ENCODE measurements at regions not wholly inside any gene's neighbourhood (a gene's known extent, or its start where the extent isn't known, plus 50 kb on each side); places are given as distances from the start of the nearest gene placed in this dataset.

GRCh38 chr9:89841456-89841855 is 236.6 kb downstream of the GADD45G start:
- no peak overlapping the region for H3K27ac ChIP-seq (ENCODE audit: low read length)
- no peak overlapping the region for H3K4me2 ChIP-seq (ENCODE audit: low read length)
- no peaks in the 10 kb centered on the region for H3K79me2 ChIP-seq (replicated peaks; ENCODE audit: insufficient read depth, low read length)
- no peaks in the 10 kb centered on the region for H3K9me2 ChIP-seq (ENCODE audit: insufficient read depth, low read length)
- no peaks in the 10 kb centered on the region for H3K27me3 ChIP-seq (ENCODE audit: insufficient read depth, low read depth, low read length)
- TF ChIP-seq EP300 (conservative IDR thresholded peaks at IDR 0.05; ENCODE audit: poor library complexity, severe bottlenecking) (no peak), TAF1 (IDR thresholded peaks at IDR 0.05; ENCODE audit: low read depth) (no peak), POLR2AphosphoS5 (IDR thresholded peaks at IDR 0.05) (no peak), EZH2 (IDR thresholded peaks at IDR 0.05; ENCODE audit: borderline replicate concordance, insufficient read depth, low read length, poor library complexity, severe bottlenecking) (no peak), SMC3 (conservative IDR thresholded peaks at IDR 0.05; ENCODE audit: poor library complexity) (no peak), CTCF (IDR thresholded peaks at IDR 0.05; ENCODE audit: poor library complexity, severe bottlenecking) (no peak), RAD21 (conservative IDR thresholded peaks at IDR 0.05) (no peak), MXI1 (conservative IDR thresholded peaks at IDR 0.05; ENCODE audit: poor library complexity, severe bottlenecking) (no peak)
- TF ChIP-seq, protein P1, sequence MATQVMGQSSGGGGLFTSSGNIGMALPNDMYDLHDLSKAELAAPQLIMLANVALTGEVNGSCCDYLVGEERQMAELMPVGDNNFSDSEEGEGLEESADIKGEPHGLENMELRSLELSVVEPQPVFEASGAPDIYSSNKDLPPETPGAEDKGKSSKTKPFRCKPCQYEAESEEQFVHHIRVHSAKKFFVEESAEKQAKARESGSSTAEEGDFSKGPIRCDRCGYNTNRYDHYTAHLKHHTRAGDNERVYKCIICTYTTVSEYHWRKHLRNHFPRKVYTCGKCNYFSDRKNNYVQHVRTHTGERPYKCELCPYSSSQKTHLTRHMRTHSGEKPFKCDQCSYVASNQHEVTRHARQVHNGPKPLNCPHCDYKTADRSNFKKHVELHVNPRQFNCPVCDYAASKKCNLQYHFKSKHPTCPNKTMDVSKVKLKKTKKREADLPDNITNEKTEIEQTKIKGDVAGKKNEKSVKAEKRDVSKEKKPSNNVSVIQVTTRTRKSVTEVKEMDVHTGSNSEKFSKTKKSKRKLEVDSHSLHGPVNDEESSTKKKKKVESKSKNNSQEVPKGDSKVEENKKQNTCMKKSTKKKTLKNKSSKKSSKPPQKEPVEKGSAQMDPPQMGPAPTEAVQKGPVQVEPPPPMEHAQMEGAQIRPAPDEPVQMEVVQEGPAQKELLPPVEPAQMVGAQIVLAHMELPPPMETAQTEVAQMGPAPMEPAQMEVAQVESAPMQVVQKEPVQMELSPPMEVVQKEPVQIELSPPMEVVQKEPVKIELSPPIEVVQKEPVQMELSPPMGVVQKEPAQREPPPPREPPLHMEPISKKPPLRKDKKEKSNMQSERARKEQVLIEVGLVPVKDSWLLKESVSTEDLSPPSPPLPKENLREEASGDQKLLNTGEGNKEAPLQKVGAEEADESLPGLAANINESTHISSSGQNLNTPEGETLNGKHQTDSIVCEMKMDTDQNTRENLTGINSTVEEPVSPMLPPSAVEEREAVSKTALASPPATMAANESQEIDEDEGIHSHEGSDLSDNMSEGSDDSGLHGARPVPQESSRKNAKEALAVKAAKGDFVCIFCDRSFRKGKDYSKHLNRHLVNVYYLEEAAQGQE (IDR thresholded peaks at IDR 0.05; ENCODE audit: borderline replicate concordance) = no peak
- H3K9me3 ChIP-seq (ENCODE audit: low read length) = no peaks in the 10 kb centered on the region
- no peaks in the 10 kb centered on the region for H4K20me1 ChIP-seq (ENCODE audit: insufficient read depth)
- no peak overlapping the region for H3K4me3 ChIP-seq (ENCODE audit: low read length)
- no peak overlapping the region for H3K9ac ChIP-seq (ENCODE audit: low read length)
- no peaks in the 10 kb centered on the region for H3K36me3 ChIP-seq (ENCODE audit: insufficient read depth, low read length)
- H2AFZ ChIP-seq (ENCODE audit: low read depth, low read length) = no peak overlapping the region
- H3F3A ChIP-seq (ENCODE audit: insufficient read depth, low read length, poor library complexity, severe bottlenecking) = no peaks in the 10 kb centered on the region

GRCh38 chr9:89842267-89842768 is 237.5 kb downstream of the GADD45G start:
- Histone ChIP-seq H3K27ac (ENCODE audit: low read length) (no peak overlapping the region), H3K9me3 (ENCODE audit: low read length) (no peaks in the 10 kb centered on the region), H3K79me2 (replicated peaks; ENCODE audit: insufficient read depth, low read length) (no peaks in the 10 kb centered on the region), H3K9me2 (ENCODE audit: insufficient read depth, low read length) (no peaks in the 10 kb centered on the region), H3F3A (ENCODE audit: insufficient read depth, low read length, poor library complexity, severe bottlenecking) (no peaks in the 10 kb centered on the region), H4K20me1 (ENCODE audit: insufficient read depth) (no peaks in the 10 kb centered on the region), H3K4me3 (ENCODE audit: low read length) (no peak overlapping the region), H3K4me2 (ENCODE audit: low read length) (no peak overlapping the region), H3K27me3 (ENCODE audit: insufficient read depth, low read depth, low read length) (no peaks in the 10 kb centered on the region), H2AFZ (ENCODE audit: low read depth, low read length) (no peak overlapping the region), H3K9ac (ENCODE audit: low read length) (no peak overlapping the region), H3K36me3 (ENCODE audit: insufficient read depth, low read length) (no peaks in the 10 kb centered on the region)
- no peak for TF ChIP-seq CTCF (IDR thresholded peaks at IDR 0.05; ENCODE audit: poor library complexity, severe bottlenecking)
- TF ChIP-seq EP300 (conservative IDR thresholded peaks at IDR 0.05; ENCODE audit: poor library complexity, severe bottlenecking) = no peak
- TF ChIP-seq TAF1 (IDR thresholded peaks at IDR 0.05; ENCODE audit: low read depth) = no peak
- no peak for TF ChIP-seq RAD21 (conservative IDR thresholded peaks at IDR 0.05)
- no peak for TF ChIP-seq EZH2 (IDR thresholded peaks at IDR 0.05; ENCODE audit: borderline replicate concordance, insufficient read depth, low read length, poor library complexity, severe bottlenecking)
- TF ChIP-seq MXI1 (conservative IDR thresholded peaks at IDR 0.05; ENCODE audit: poor library complexity, severe bottlenecking) = no peak
- TF ChIP-seq SMC3 (conservative IDR thresholded peaks at IDR 0.05; ENCODE audit: poor library complexity) = no peak
- TF ChIP-seq, protein P1 (IDR thresholded peaks at IDR 0.05; ENCODE audit: borderline replicate concordance) = no peak
- TF ChIP-seq POLR2AphosphoS5 (IDR thresholded peaks at IDR 0.05) = no peak
